ENCODE measurements at regions not wholly inside any gene's neighbourhood (a gene's known extent, or its start where the extent isn't known, plus 50 kb on each side); places are given as distances from the start of the nearest gene placed in this dataset.

DNA sequence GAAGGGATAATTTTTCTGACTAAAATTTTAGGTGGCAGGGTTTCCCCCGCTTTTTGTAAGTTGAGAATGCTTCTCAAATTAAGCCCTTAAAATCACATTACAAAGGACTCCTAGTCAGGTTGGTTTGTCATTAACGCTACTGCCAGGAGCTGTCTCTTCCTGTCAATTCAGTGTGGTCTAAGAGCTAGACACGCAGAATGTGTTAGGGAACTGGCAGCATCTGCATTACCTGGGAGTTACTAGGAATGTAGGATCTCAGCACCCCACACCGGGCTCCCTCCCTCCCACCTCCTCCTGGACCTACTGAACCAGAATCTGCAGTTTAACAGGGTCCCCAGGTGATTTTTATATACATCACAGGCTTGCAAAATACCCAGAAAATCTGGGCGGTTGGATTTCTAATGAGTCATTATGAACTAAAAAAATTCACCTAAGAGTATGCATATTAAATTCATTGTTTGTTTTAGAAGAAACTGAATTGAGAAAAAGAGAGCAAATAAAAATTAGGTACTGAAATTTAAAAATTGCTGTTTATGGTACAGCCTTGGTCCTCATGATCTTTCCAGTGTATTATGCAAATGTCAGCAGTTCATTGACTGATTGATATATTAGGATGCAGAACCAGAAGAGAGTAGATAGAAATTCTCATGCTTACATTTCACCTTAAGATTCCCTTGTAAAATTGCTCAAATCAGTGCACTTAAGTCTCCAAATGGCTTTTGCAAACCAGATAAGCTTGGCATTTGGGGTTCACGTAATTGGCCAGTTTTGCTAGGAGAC is 130.9 kb upstream of the ITGA6 start:
- Mint-ChIP-seq H3K4me1 (no peaks in the 10 kb centered on the region), H3K9me3 (ENCODE audit: insufficient read depth) (no peaks in the 10 kb centered on the region), H3K27ac (no peak overlapping the region), H3K27me3 (peaks cover 28% of the 10 kb centered on the region), H3K4me3 (no peak overlapping the region)
- Histone ChIP-seq H3K9ac (ENCODE audit: low read length) (no peak overlapping the region), H2AFZ (ENCODE audit: insufficient read depth, low read depth, low read length, poor library complexity, severe bottlenecking) (no peak overlapping the region), H3K79me2 (ENCODE audit: control insufficient read depth, insufficient read depth, low read length) (no peaks in the 10 kb centered on the region), H3K27ac (ENCODE audit: low read length in 2 of 2) (no peak overlapping the region), H3K27me3 (replicated peaks in 1 of 4; ENCODE audit: control extremely low read depth in 1 of 4, control insufficient read depth in 3 of 4, insufficient read depth in 4 of 4, low read length in 3 of 4) (peaks cover 0 to 16% (median 1%) of the 10 kb centered on the region in 4 experiments), H4K20me1 (ENCODE audit: control insufficient read depth, insufficient read depth, low read length, poor library complexity, severe bottlenecking) (no peaks in the 10 kb centered on the region), H3K36me3 (replicated peaks in 1 of 2; ENCODE audit: control extremely low read depth in 1 of 2, control insufficient read depth in 1 of 2, extremely low read depth in 1 of 2, insufficient read depth in 2 of 2, low read length in 1 of 2) (no peaks in the 10 kb centered on the region), H3K4me2 (replicated peaks; ENCODE audit: low read depth, low read length, poor library complexity, severe bottlenecking) (no peak overlapping the region), H3K4me1 (ENCODE audit: control insufficient read depth in 2 of 2, insufficient read depth in 2 of 2, low read length in 2 of 2) (no peaks in the 10 kb centered on the region), H3K9me3 (ENCODE audit: control extremely low read depth in 1 of 3, control insufficient read depth in 2 of 3, insufficient read depth in 1 of 3, low read length in 2 of 3) (peaks cover 0 to 8% (median 0%) of the 10 kb centered on the region in 3 donors), H3K4me3 (ENCODE audit: control extremely low read depth in 1 of 5, extremely low read depth in 1 of 5, insufficient read depth in 1 of 5, low read depth in 2 of 5, low read length in 4 of 5) (no peak overlapping the region)
- 65% methylated on average over 3 of the region's 6 CpGs for WGBS (ENCODE audit: insufficient coverage)
- TF ChIP-seq, protein P1, sequence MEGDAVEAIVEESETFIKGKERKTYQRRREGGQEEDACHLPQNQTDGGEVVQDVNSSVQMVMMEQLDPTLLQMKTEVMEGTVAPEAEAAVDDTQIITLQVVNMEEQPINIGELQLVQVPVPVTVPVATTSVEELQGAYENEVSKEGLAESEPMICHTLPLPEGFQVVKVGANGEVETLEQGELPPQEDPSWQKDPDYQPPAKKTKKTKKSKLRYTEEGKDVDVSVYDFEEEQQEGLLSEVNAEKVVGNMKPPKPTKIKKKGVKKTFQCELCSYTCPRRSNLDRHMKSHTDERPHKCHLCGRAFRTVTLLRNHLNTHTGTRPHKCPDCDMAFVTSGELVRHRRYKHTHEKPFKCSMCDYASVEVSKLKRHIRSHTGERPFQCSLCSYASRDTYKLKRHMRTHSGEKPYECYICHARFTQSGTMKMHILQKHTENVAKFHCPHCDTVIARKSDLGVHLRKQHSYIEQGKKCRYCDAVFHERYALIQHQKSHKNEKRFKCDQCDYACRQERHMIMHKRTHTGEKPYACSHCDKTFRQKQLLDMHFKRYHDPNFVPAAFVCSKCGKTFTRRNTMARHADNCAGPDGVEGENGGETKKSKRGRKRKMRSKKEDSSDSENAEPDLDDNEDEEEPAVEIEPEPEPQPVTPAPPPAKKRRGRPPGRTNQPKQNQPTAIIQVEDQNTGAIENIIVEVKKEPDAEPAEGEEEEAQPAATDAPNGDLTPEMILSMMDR (IDR thresholded peaks at IDR 0.05) = no peak
- no peak for TF ChIP-seq EZH2 (IDR thresholded peaks at IDR 0.05; ENCODE audit: borderline replicate concordance, insufficient read depth, low read depth, low read length, poor library complexity, severe bottlenecking)
- ChIA-PET POLR2A (no interaction called here), CTCF (no interaction called here)
- intact Hi-C loops (cut with micrococcal nuclease) = no loop called here
- ATAC-seq (ENCODE audit: low read depth) (no peak), DNase-seq (no peak)

DNA sequence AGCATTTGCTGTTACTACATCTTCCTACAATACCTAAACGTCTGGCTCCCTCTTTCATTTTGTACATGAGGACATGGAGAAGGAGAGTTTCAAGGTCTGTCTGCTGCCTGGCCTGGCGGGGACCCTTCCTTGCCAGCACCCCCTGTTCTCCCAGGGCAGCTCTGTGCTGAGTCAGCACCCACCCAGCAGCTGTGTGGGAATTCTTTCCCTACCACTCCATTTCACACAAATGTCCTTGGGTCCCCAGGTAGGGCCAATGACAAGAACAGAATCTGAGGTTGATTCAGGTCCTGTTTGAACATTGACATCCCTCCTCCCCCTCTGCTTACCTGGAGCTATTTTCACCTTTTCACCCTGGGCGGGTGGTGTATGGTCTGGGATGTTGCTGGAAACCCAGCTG is 129.9 kb upstream of the ITGA6 start:
- Mint-ChIP-seq H3K9me3 (ENCODE audit: insufficient read depth) (no peaks in the 10 kb centered on the region), H3K27ac (no peak overlapping the region), H3K4me3 (no peak overlapping the region), H3K27me3 (peaks cover 28% of the 10 kb centered on the region), H3K4me1 (no peaks in the 10 kb centered on the region)
- H3K79me2 ChIP-seq (ENCODE audit: control insufficient read depth, insufficient read depth, low read length) = no peaks in the 10 kb centered on the region
- peaks cover 0 to 16% (median 1%) of the 10 kb centered on the region in 4 experiments for H3K27me3 ChIP-seq (replicated peaks in 1 of 4; ENCODE audit: control extremely low read depth in 1 of 4, control insufficient read depth in 3 of 4, insufficient read depth in 4 of 4, low read length in 3 of 4)
- H3K27ac ChIP-seq (ENCODE audit: low read length in 2 of 2) = no peak overlapping the region
- ChIA-PET CTCF (no interaction called here), POLR2A (no interaction called here)
- no peak overlapping the region for H3K4me3 ChIP-seq (ENCODE audit: control extremely low read depth in 1 of 5, extremely low read depth in 1 of 5, insufficient read depth in 1 of 5, low read depth in 2 of 5, low read length in 4 of 5)
- no peaks in the 10 kb centered on the region for H4K20me1 ChIP-seq (ENCODE audit: control insufficient read depth, insufficient read depth, low read length, poor library complexity, severe bottlenecking)
- 83% methylated on average over 1 of the region's 3 CpGs for WGBS (ENCODE audit: insufficient coverage)
- no peak overlapping the region for H3K9ac ChIP-seq (ENCODE audit: low read length)
- intact Hi-C loops (cut with micrococcal nuclease) = no loop called here
- DNase-seq (no peak), ATAC-seq (ENCODE audit: low read depth) (no peak)
- H2AFZ ChIP-seq (ENCODE audit: insufficient read depth, low read depth, low read length, poor library complexity, severe bottlenecking) = no peak overlapping the region
- no peaks in the 10 kb centered on the region for H3K36me3 ChIP-seq (replicated peaks in 1 of 2; ENCODE audit: control extremely low read depth in 1 of 2, control insufficient read depth in 1 of 2, extremely low read depth in 1 of 2, insufficient read depth in 2 of 2, low read length in 1 of 2)
- TF ChIP-seq, protein P1 (IDR thresholded peaks at IDR 0.05) = no peak
- TF ChIP-seq EZH2 (IDR thresholded peaks at IDR 0.05; ENCODE audit: borderline replicate concordance, insufficient read depth, low read depth, low read length, poor library complexity, severe bottlenecking) = no peak
- peaks cover 0 to 5% (median 0%) of the 10 kb centered on the region in 3 donors for H3K9me3 ChIP-seq (ENCODE audit: control extremely low read depth in 1 of 3, control insufficient read depth in 2 of 3, insufficient read depth in 1 of 3, low read length in 2 of 3)
- no peak overlapping the region for H3K4me2 ChIP-seq (replicated peaks; ENCODE audit: low read depth, low read length, poor library complexity, severe bottlenecking)
- no peaks in the 10 kb centered on the region for H3K4me1 ChIP-seq (ENCODE audit: control insufficient read depth in 2 of 2, insufficient read depth in 2 of 2, low read length in 2 of 2)
